ENCODE measurements at regions not wholly inside any gene's neighbourhood (a gene's known extent, or its start where the extent isn't known, plus 50 kb on each side); places are given as distances from the start of the nearest gene placed in this dataset.

DNA sequence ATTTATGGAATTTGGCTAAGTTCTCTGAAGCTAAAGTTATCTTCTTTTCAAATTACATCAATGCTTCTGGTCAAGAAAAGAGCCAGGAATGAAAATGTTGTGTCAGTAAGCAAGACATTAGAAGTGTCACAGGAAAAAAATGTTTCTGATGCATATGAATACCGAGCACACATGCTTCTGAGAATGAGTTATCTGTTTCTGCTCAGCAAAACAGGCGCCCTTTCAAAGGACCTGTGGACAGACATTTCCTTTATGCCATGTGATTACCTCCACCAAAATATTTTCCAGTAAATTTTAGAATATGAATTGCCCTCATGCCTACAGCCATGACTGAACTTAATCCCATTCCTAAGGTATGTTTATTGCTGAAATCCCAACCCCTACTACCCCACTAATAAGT is 55.4 kb upstream of the RNF180 start:
- DNase-seq (ENCODE audit: low spot score): no peak

- no peak for DNase-seq (ENCODE audit: low spot score)
These were observed 57.0 kb upstream of the RNF180 start for GRCh38 chr5:64108674-64109073.

- DNase-seq (ENCODE audit: low spot score): no peak
These were observed 65.4 kb upstream of the RNF180 start for GRCh38 chr5:64100203-64100602.

DNA sequence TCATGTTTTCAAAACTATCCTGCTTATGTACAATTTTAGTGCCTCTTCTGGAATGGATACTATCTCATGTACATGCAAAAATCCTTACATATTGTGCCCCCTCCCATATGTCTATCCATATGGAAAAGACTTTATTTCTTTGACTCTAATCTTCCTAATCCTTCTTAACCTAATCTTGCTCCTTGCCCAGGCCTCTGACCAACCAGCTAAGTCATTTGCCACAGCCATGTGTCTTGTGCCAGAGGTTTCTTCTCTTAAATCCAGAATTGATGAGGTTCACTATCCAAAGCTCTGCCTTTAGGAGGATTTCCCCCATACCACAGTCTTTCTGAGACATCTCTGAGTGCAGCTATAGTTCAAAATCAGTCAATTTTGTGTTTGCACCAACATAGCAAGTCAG is 68.9 kb upstream of the RNF180 start:
- no peak for DNase-seq (ENCODE audit: low spot score)

- no peak for DNase-seq (ENCODE audit: low spot score)
These were observed 88.1 kb upstream of the RNF180 start for GRCh38 chr5:64077589-64077988.

DNA sequence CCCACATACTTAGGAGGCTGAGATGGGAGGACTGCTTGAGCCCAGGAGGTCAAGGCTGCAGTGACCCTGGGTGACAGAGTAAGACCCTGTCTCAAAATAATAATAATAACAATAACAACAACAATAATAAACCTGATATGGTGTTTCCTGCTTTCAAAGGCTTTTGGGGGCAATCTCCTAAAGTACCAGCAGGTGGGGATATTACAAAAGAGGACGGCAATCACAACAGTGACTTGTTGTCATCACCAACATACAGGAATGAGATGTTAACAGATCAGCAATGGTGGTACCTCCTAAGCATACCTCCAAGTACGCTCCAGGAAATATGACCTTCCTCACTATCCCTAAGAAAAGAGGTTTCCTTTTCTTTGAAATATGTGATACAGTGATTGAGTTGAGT is 91.1 kb upstream of the RNF180 start:
- peak; percentile 24 for DNase-seq (ENCODE audit: low spot score)

- no peak for DNase-seq (ENCODE audit: low spot score)
These were observed 96.2 kb upstream of the RNF180 start for GRCh38 chr5:64069486-64069885.

- no peak for DNase-seq (ENCODE audit: low spot score)
These were observed 88.1 kb upstream of the HTR1A start for GRCh38 chr5:64050296-64050695.

DNA sequence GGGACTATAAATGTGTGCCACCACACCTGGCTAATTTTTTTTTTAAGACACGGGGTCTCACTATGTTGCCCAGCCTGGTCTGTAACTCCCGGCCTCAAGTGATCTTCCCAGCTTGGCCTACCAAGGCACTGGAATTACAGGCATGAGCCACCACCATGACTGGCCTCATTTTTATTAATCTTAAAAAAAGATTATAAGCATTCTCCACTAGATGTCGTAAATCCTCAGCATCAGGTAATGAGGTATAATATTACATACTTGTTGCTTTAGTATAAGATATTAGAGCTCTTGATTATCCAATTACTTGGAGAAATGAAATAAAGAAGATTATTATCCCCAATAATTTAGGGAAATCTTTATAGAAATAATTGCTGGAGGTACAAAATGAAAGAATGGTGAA is 78.2 kb upstream of the HTR1A start:
- DNase-seq (ENCODE audit: low spot score): no peak

- DNase-seq (ENCODE audit: low spot score): no peak
These were observed 64.2 kb upstream of the HTR1A start for GRCh38 chr5:64026493-64026892.

- DNase-seq (ENCODE audit: low spot score): no peak
These were observed 57.5 kb upstream of the HTR1A start for GRCh38 chr5:64019746-64020145.

DNA sequence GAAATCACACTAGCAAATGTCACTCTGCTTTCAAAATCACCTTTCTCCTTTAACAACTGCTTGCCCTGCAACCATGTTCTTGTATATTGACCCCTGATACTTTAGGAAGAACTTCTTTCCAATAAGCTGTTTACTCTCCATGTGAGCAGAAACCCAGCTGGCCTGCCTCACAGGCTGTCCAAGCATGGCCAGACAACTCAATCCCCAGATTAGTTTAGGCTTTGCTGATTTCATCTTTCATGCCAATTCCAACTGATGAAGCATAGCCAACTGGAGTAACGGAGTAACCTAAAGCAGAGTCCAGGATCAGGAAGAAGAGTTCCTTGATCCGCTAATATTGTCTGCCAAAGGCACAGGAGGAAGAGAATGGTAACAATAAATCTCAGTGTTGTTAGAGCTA is 56.7 kb upstream of the HTR1A start:
- no peak for DNase-seq (ENCODE audit: low spot score)

GRCh38 chr5:64015824-64016223 is 53.6 kb upstream of the HTR1A start:
- DNase-seq (ENCODE audit: low spot score): no peak

All from activated CD4-positive, alpha-beta T cell treated with anti-CD3 and anti-CD28 coated beads, Interleukin-2, Interleukin-4, amounts not matched to agents 100 ng/mL and 50 ng/mL, durations not matched to agents 16 hours and 8 hours (primary cell).